Panc1 (cell line): ENCODE measurements at regions not wholly inside any gene's neighbourhood (a gene's known extent, or its start where the extent isn't known, plus 50 kb on each side); places are given as distances from the start of the nearest gene placed in this dataset.

Experiments used
- ATAC-seq: fragments of 200-7000 bp; cut with Tn5 transposase; 2 replicates; pipeline ENCODE4 v1.9.1; 2020; ENCODE audit warnings: mild to moderate bottlenecking, moderate library complexity
- BruUV-seq: library from RNA; stranded (reverse); fragments of 400-500 nt; replicated peaks from 2 replicates; lab custom pipeline; 2021; lab: Mats Ljungman, UMichigan
- CTCF ChIA-PET: fragments of 300-600 bp; sonication (Branson Sonifier 250); formaldehyde crosslinking; loops from one replicate; lab custom pipeline; 2022; ENCODE audit warnings: antibody characterized with exemption; lab: Charles Lee
- POLR2A ChIA-PET: fragments of 300-600 bp; sonication (Branson Sonifier 250); formaldehyde crosslinking; loops from one replicate; lab custom pipeline; 2022; ENCODE audit warnings: antibody characterized with exemption; lab: Charles Lee
- DNase-seq: peaks from one replicate; pipeline ENCODE4 v3.0.0-alpha.2; 2010; ENCODE audit warnings: low read depth, low spot score
- H3K27ac ChIP-seq: 2 replicates; pipeline ENCODE4 v1.5.1; 2011; ENCODE audit warnings: mild to moderate bottlenecking, low read length, inconsistent platforms
- H3K27me3 ChIP-seq: fragments of 200-500 bp; sonication (Bioruptor generic); 2 replicates; pipeline ENCODE4 v1.6.0; 2014; ENCODE audit warnings: low read length, inconsistent platforms; ENCODE audit not compliant: control insufficient read depth, insufficient read depth
- H3K36me3 ChIP-seq: fragments of 200-500 bp; sonication (Bioruptor generic); 2 replicates; pipeline ENCODE4 v1.5.1; 2014; ENCODE audit warnings: inconsistent platforms, mild to moderate bottlenecking, low read length, moderate library complexity; ENCODE audit not compliant: control insufficient read depth, insufficient read depth
- H3K4me1 ChIP-seq: 2 replicates; pipeline ENCODE4 v1.5.1; 2011; ENCODE audit warnings: inconsistent platforms, mild to moderate bottlenecking, low read length, moderate library complexity; ENCODE audit not compliant: control insufficient read depth, insufficient read depth
- H3K4me3 ChIP-seq, 2 experiments: 2 replicates each; pipeline ENCODE4 v1.5.1; 2011 to 2012; ENCODE audit warnings: low read depth in 2 of 2, low read length in 2 of 2, mild to moderate bottlenecking in 2 of 2, inconsistent platforms in 1 of 2, moderate library complexity in 1 of 2
- H3K9me3 ChIP-seq: fragments of 200-500 bp; sonication (Bioruptor generic); 2 replicates; pipeline ENCODE4 v1.5.1; 2014; ENCODE audit warnings: low read depth, mild to moderate bottlenecking, inconsistent platforms, low read length, moderate library complexity; ENCODE audit not compliant: control insufficient read depth, insufficient read depth
- POLR2AphosphoS5 ChIP-seq: IDR thresholded peaks from 2 replicates; pipeline ENCODE4 v1.6.1; 2012; ENCODE audit warnings: mild to moderate bottlenecking, low read depth, low read length, moderate library complexity
- SIN3A ChIP-seq: IDR thresholded peaks from 2 replicates; pipeline ENCODE4 v1.6.1; 2012; ENCODE audit warnings: low read depth, mild to moderate bottlenecking, low read length, moderate library complexity, borderline replicate concordance; ENCODE audit not compliant: insufficient read depth
- TCF7L2 ChIP-seq: IDR thresholded peaks from 2 replicates; pipeline ENCODE4 v1.6.1; 2011; ENCODE audit warnings: mild to moderate bottlenecking, low read depth, low read length, inconsistent platforms
- in situ Hi-C: cut with HindIII; loops from 2 replicates; pipeline ENCODE4 v1.10.0; 2016; ENCODE audit warnings: low sequenced_read_pairs, low pct_unique_long_range_greater_than_20kb
- intact Hi-C: fragments of 100-400 bp; cut with micrococcal nuclease; formaldehyde crosslinking; loops from one replicate; pipeline ENCODE4 v1.10.0; 2022; ENCODE audit not compliant: unreplicated experiment
- TF ChIP-seq, protein P1 (sequence below), 2 experiments: IDR thresholded peaks; 2 replicates each; pipeline ENCODE4 v1.6.1; 2011 to 2012; ENCODE audit warnings: low read depth in 2 of 2, control low read depth in 1 of 2, low read length in 1 of 2, mild to moderate bottlenecking in 1 of 2, moderate library complexity in 1 of 2; ENCODE audit not compliant: insufficient read depth in 1 of 2
- TF ChIP-seq, protein P2 (sequence below): fragments of 450-650 bp; IDR thresholded peaks from 2 replicates; pipeline ENCODE4 v1.5.1; 2017; ENCODE audit warnings: mild to moderate bottlenecking

DNA sequence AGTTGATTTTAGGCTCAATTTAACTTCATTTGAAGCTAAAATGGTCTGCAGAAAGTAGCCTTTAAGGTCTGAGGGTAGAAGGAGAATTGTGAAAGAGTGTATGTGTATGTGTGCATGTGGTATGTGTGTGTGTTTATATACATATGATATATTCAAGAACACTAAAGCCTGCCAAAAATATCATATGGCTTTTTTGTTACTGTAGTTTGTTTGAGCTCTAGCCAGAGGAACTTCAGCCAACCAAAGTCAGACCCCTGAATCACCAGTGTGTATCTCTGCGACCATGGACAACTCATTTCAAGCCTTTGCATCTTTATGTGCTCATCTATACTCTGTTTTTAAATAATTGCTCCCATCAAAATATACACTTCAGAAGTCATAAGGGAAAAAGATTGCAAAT, 58.4 kb upstream of the HDAC9 start:
- Histone ChIP-seq H3K4me3 (no peak overlapping the region), H3K27ac (no peak overlapping the region), H3K4me1 (no peaks in the 10 kb centered on the region), H3K27me3 (no peaks in the 10 kb centered on the region), H3K36me3 (no peaks in the 10 kb centered on the region), H3K9me3 (no peaks in the 10 kb centered on the region)
- ATAC-seq (no peak), DNase-seq (no peak)
- CTCF ChIA-PET: no interaction called here
- intact Hi-C loops (no loop called here), in situ Hi-C loops (no loop called here)
- TF ChIP-seq SIN3A (no peak), POLR2AphosphoS5 (no peak), TCF7L2 (no peak)
- TF ChIP-seq, protein P1, sequence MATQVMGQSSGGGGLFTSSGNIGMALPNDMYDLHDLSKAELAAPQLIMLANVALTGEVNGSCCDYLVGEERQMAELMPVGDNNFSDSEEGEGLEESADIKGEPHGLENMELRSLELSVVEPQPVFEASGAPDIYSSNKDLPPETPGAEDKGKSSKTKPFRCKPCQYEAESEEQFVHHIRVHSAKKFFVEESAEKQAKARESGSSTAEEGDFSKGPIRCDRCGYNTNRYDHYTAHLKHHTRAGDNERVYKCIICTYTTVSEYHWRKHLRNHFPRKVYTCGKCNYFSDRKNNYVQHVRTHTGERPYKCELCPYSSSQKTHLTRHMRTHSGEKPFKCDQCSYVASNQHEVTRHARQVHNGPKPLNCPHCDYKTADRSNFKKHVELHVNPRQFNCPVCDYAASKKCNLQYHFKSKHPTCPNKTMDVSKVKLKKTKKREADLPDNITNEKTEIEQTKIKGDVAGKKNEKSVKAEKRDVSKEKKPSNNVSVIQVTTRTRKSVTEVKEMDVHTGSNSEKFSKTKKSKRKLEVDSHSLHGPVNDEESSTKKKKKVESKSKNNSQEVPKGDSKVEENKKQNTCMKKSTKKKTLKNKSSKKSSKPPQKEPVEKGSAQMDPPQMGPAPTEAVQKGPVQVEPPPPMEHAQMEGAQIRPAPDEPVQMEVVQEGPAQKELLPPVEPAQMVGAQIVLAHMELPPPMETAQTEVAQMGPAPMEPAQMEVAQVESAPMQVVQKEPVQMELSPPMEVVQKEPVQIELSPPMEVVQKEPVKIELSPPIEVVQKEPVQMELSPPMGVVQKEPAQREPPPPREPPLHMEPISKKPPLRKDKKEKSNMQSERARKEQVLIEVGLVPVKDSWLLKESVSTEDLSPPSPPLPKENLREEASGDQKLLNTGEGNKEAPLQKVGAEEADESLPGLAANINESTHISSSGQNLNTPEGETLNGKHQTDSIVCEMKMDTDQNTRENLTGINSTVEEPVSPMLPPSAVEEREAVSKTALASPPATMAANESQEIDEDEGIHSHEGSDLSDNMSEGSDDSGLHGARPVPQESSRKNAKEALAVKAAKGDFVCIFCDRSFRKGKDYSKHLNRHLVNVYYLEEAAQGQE (IDR thresholded peaks at IDR 0.05; ENCODE audit: insufficient read depth in 1 of 2, low read depth in 2 of 2, low read length in 1 of 2): no peak
- TF ChIP-seq, protein P2, sequence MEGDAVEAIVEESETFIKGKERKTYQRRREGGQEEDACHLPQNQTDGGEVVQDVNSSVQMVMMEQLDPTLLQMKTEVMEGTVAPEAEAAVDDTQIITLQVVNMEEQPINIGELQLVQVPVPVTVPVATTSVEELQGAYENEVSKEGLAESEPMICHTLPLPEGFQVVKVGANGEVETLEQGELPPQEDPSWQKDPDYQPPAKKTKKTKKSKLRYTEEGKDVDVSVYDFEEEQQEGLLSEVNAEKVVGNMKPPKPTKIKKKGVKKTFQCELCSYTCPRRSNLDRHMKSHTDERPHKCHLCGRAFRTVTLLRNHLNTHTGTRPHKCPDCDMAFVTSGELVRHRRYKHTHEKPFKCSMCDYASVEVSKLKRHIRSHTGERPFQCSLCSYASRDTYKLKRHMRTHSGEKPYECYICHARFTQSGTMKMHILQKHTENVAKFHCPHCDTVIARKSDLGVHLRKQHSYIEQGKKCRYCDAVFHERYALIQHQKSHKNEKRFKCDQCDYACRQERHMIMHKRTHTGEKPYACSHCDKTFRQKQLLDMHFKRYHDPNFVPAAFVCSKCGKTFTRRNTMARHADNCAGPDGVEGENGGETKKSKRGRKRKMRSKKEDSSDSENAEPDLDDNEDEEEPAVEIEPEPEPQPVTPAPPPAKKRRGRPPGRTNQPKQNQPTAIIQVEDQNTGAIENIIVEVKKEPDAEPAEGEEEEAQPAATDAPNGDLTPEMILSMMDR: no peak
- no TSS peak for BruUV-seq
- POLR2A ChIA-PET: no interaction called here

DNA sequence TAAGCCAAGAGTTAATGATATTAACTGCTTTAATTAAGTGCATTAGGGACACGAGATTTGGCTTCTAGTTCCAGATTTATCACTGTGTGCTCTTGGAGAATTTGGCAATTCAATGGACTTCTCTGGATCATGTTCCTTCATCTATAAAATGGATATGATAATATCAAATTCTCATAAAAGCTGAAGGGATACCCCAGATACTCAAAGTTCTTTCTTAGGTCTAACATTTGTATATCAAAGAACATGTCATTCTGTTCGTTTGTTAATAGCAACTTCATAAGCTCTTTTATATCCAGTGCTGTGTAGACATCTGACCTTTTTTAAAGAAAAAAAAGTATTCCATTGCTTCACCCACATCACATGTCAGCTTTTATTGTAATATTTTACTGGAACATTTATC, 54.6 kb upstream of the HDAC9 start:
- TF ChIP-seq, protein P1 (IDR thresholded peaks at IDR 0.05; ENCODE audit: insufficient read depth in 1 of 2, low read depth in 2 of 2, low read length in 1 of 2): no peak
- TF ChIP-seq TCF7L2 (no peak), SIN3A (no peak), POLR2AphosphoS5 (no peak)
- TF ChIP-seq, protein P2: no peak
- ChIA-PET CTCF (no interaction called here), POLR2A (no interaction called here)

More for the DNA sequence above, 54.6 kb upstream of the HDAC9 start:
- in situ Hi-C loops: no loop called here
- no TSS peak for BruUV-seq
- H3K9me3 ChIP-seq: no peaks in the 10 kb centered on the region
- no peak for DNase-seq
- H3K4me3 ChIP-seq: no peak overlapping the region
- no peaks in the 10 kb centered on the region for H3K27me3 ChIP-seq
- no peak overlapping the region; the same call in 1 of the 2 replicates for H3K27ac ChIP-seq
- no peaks in the 10 kb centered on the region for H3K4me1 ChIP-seq
- ATAC-seq: no peak
- no peaks in the 10 kb centered on the region for H3K36me3 ChIP-seq
- intact Hi-C loops: no loop called here
